CD14-positive monocyte (primary cell): ENCODE measurements at regions not wholly inside any gene's neighbourhood (a gene's known extent, or its start where the extent isn't known, plus 50 kb on each side); places are given as distances from the start of the nearest gene placed in this dataset.
"Not testable (repeated sequence)": the region's sequence is repeated elsewhere in the genome, so short reads cannot be mapped to it uniquely, and the experiment has no call there.

Experiments
- DNase-seq, 3 donors: peaks; one replicate each; pipeline ENCODE4 v3.0.0-alpha.2; 2011 to 2022
- H2AFZ ChIP-seq: 2 replicates; pipeline ENCODE4 v1.6.0; 2012; ENCODE audit warnings: mild to moderate bottlenecking, low read depth, low read length, inconsistent platforms; ENCODE audit not compliant: insufficient read depth, poor library complexity, severe bottlenecking
- H3K27ac ChIP-seq, 2 donors: 1 replicate in 1 of 2; 2 replicates in 1 of 2; pipeline ENCODE4 v1.5.1; 2012 to 2013; ENCODE audit warnings: low read length in 2 of 2, control low read depth in 1 of 2, inconsistent platforms in 1 of 2, low read depth in 1 of 2, mild to moderate bottlenecking in 1 of 2
- H3K27me3 ChIP-seq, 2 donors: one replicate each; pipeline versions ENCODE4 v1.6.0 to v1.6.1; 2011 to 2013; ENCODE audit warnings: low read length in 2 of 2; ENCODE audit not compliant: control insufficient read depth in 2 of 2, insufficient read depth in 2 of 2
- H3K36me3 ChIP-seq, 2 donors: replicated peaks in 1 of 2; 1 replicate in 1 of 2; 2 replicates in 1 of 2; pipeline versions ENCODE4 v1.5.1 to v1.6.1; 2012 to 2013; ENCODE audit warnings: low read length in 2 of 2, control low read depth in 1 of 2, inconsistent platforms in 1 of 2, mild to moderate bottlenecking in 1 of 2; ENCODE audit not compliant: insufficient read depth in 2 of 2, control insufficient read depth in 1 of 2
- H3K4me1 ChIP-seq, 2 donors: 1 replicate in 1 of 2; 2 replicates in 1 of 2; pipeline versions ENCODE4 v1.5.1 to v1.6.1; 2012 to 2013; ENCODE audit warnings: low read length in 2 of 2, control low read depth in 1 of 2, inconsistent platforms in 1 of 2, mild to moderate bottlenecking in 1 of 2, moderate library complexity in 1 of 2; ENCODE audit not compliant: insufficient read depth in 2 of 2, control insufficient read depth in 1 of 2
- H3K4me2 ChIP-seq: replicated peaks from 2 replicates; pipeline ENCODE3; 2012; ENCODE audit warnings: low read length, moderate library complexity, mild to moderate bottlenecking; ENCODE audit not compliant: poor library complexity, severe bottlenecking; ENCODE audit errors: extremely low read depth
- H3K4me3 ChIP-seq, 3 experiments: fragments of 200-600 bp in 1 of 3; sonication (generic) in 1 of 3; replicated peaks in 1 of 3; 1 replicate in 2 of 3; 2 replicates in 1 of 3; pipeline ENCODE4 v1.5.1; 2011 to 2013; ENCODE audit warnings: low read length in 3 of 3, mild to moderate bottlenecking in 3 of 3, control low read depth in 2 of 3, low read depth in 2 of 3, inconsistent platforms in 1 of 3, moderate library complexity in 1 of 3
- H3K79me2 ChIP-seq: 2 replicates; pipeline ENCODE4 v1.6.0; 2012; ENCODE audit warnings: mild to moderate bottlenecking, control low read depth, inconsistent platforms, low read length, moderate library complexity; ENCODE audit not compliant: insufficient read depth
- H3K9ac ChIP-seq: 2 replicates; pipeline ENCODE4 v1.6.0; 2017; ENCODE audit warnings: low read length, mild to moderate bottlenecking; ENCODE audit not compliant: insufficient read depth, poor library complexity, severe bottlenecking
- H3K9me3 ChIP-seq, 2 donors: replicated peaks in 1 of 2; 1 replicate in 1 of 2; 2 replicates in 1 of 2; pipeline versions ENCODE4 v1.5.1 to v1.6.1; 2012 to 2013; ENCODE audit warnings: low read length in 2 of 2, control low read depth in 1 of 2; ENCODE audit not compliant: control insufficient read depth in 1 of 2, insufficient read depth in 1 of 2
- H4K20me1 ChIP-seq: 2 replicates; pipeline ENCODE4 v1.6.0; 2012; ENCODE audit warnings: mild to moderate bottlenecking, low read length, control low read depth, moderate library complexity; ENCODE audit not compliant: insufficient read depth
- H3K27ac Mint-ChIP-seq, 7 donors: one replicate each; pipeline ENCODE4 v1.8.0; 2020; ENCODE audit warnings: mild to moderate bottlenecking in 7 of 7, mixed read lengths in 7 of 7, moderate library complexity in 6 of 7, inconsistent platforms in 2 of 7
- H3K27me3 Mint-ChIP-seq, 3 donors: one replicate each; pipeline ENCODE4 v1.8.0; 2021 to 2022; ENCODE audit warnings: low read depth in 3 of 3, mild to moderate bottlenecking in 3 of 3, mixed read lengths in 3 of 3, moderate library complexity in 3 of 3, inconsistent platforms in 1 of 3
- H3K36me3 Mint-ChIP-seq, 2 donors: one replicate each; pipeline ENCODE4 v1.8.0; 2020; ENCODE audit warnings: mixed read lengths in 2 of 2, inconsistent platforms in 1 of 2, mild to moderate bottlenecking in 1 of 2
- H3K4me1 Mint-ChIP-seq: one replicate; pipeline ENCODE4 v1.8.0; 2020; ENCODE audit warnings: mild to moderate bottlenecking, mixed read lengths
- H3K4me3 Mint-ChIP-seq, 2 donors: one replicate each; pipeline ENCODE4 v1.8.0; 2020; ENCODE audit warnings: mild to moderate bottlenecking in 2 of 2, mixed read lengths in 2 of 2, moderate library complexity in 1 of 2
- H3K9me3 Mint-ChIP-seq, 7 donors: one replicate each; pipeline ENCODE4 v1.8.0; 2020 to 2022; ENCODE audit warnings: mixed read lengths in 7 of 7, mild to moderate bottlenecking in 6 of 7, moderate library complexity in 6 of 7, inconsistent platforms in 2 of 7
- WGBS: methylation state at CpG from one replicate; pipeline ENCODE4 v1.1.5; 2013; ENCODE audit warnings: missing lambda C conversion rate; ENCODE audit not compliant: insufficient coverage; 5-methylcytosine and 5-hydroxymethylcytosine counted together
- intact Hi-C, 2 donors: fragments of 100-400 bp; cut with micrococcal nuclease; formaldehyde crosslinking; loops; one replicate each; pipeline versions ENCODE4 v1.15.0 to v1.15.1; 2023
- TF ChIP-seq, protein P1 (sequence below): fragments of 200-600 bp; IDR thresholded peaks from one replicate; pipeline ENCODE4 v1.8.0; 2022; ENCODE audit warnings: antibody characterized with exemption, mild to moderate bottlenecking

DNA sequence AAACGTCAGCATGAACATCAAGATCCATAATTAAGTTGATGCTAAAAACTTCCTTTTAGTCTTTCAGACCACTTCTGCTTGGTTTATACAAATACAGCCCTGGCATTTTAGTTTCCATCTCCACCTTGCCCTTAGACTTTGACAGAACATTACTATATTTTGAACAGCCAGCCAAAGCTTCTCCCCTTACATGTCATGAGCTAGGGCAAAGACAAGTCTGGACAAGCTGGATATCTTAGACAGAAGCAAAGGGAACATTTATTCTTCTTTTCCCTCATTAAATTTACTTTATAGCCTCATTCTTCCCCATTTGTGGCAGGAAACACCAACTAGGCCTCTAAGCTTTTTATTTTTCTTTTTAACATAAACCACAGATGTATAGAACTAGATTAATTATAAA, 403.3 kb downstream of the SUCLG1 start:
- H3K36me3 Mint-ChIP-seq = no peaks in the 10 kb centered on the region
- Histone ChIP-seq H4K20me1 (no peaks in the 10 kb centered on the region), H3K27ac (no peak overlapping the region), H3K27me3 (no peaks in the 10 kb centered on the region), H3K9ac (no peak overlapping the region), H3K79me2 (no peaks in the 10 kb centered on the region), H3K4me3 (no peak overlapping the region), H3K4me1 (no peaks in the 10 kb centered on the region), H3K36me3 (no peaks in the 10 kb centered on the region), H3K9me3 (no peaks in the 10 kb centered on the region), H3K4me2 (no peak overlapping the region), H2AFZ (no peak overlapping the region)
- H3K27me3 Mint-ChIP-seq = peaks cover 0 to 2% (median 0%) of the 10 kb centered on the region in 3 donors
- no peaks in the 10 kb centered on the region for H3K4me1 Mint-ChIP-seq
- intact Hi-C loops = no loop called here
- no peak overlapping the region for H3K27ac Mint-ChIP-seq
- peaks cover 0 to 1% (median 0%) of the 10 kb centered on the region in 7 donors for H3K9me3 Mint-ChIP-seq
- WGBS = 40% methylated on average over 1 of the region's 1 CpG
- TF ChIP-seq, protein P1, sequence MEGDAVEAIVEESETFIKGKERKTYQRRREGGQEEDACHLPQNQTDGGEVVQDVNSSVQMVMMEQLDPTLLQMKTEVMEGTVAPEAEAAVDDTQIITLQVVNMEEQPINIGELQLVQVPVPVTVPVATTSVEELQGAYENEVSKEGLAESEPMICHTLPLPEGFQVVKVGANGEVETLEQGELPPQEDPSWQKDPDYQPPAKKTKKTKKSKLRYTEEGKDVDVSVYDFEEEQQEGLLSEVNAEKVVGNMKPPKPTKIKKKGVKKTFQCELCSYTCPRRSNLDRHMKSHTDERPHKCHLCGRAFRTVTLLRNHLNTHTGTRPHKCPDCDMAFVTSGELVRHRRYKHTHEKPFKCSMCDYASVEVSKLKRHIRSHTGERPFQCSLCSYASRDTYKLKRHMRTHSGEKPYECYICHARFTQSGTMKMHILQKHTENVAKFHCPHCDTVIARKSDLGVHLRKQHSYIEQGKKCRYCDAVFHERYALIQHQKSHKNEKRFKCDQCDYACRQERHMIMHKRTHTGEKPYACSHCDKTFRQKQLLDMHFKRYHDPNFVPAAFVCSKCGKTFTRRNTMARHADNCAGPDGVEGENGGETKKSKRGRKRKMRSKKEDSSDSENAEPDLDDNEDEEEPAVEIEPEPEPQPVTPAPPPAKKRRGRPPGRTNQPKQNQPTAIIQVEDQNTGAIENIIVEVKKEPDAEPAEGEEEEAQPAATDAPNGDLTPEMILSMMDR = no peak
- no peak overlapping the region for H3K4me3 Mint-ChIP-seq
- no peak for DNase-seq

DNA sequence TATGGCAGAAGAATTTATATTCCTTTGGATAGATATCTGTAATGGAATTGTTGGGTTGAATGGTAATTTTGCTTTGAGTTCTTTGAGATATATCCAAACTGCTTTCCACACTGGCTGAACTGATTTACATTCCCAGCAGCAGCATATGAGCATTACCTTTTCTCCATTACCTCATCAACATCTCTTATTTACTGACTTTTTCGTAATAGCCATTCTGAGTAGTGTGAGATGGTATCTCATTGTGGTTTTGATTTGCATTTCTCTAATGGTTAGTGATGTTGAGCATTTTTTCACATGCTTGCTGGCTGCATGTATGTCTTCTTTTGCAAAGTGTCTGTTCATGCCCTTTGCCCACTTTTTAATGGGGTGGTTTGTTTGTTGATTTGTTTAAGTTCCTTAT, 404.5 kb downstream of the SUCLG1 start:
- H3K79me2 ChIP-seq, H3K4me1 ChIP-seq, H3K4me3 ChIP-seq, H3K27ac ChIP-seq, H3K36me3 Mint-ChIP-seq, H3K27me3 Mint-ChIP-seq, H2AFZ ChIP-seq, H3K9me3 ChIP-seq, H3K9ac ChIP-seq, H3K4me3 Mint-ChIP-seq, H3K36me3 ChIP-seq, intact Hi-C loops, H3K4me2 ChIP-seq, H3K27me3 ChIP-seq, H4K20me1 ChIP-seq, H3K4me1 Mint-ChIP-seq, DNase-seq, H3K9me3 Mint-ChIP-seq, H3K27ac Mint-ChIP-seq: not testable (repeated sequence)
- WGBS = no CpG with 5 or more reads among the region's 1 CpG
